H1 (cell line): ENCODE measurements at regions not wholly inside any gene's neighbourhood (a gene's known extent, or its start where the extent isn't known, plus 50 kb on each side); places are given as distances from the start of the nearest gene placed in this dataset.

Experiments
- CTCF ChIA-PET: fragments of 300-600 bp; sonication (Branson Sonifier 250); formaldehyde crosslinking; loops from one replicate; lab custom pipeline; 2021; ENCODE audit not compliant: partially characterized antibody; lab: Charles Lee
- POLR2A ChIA-PET: fragments of 300-600 bp; sonication (Branson Sonifier 250); formaldehyde crosslinking; loops from one replicate; lab custom pipeline; 2021; ENCODE audit warnings: inconsistent platforms; ENCODE audit not compliant: partially characterized antibody; lab: Charles Lee
- DNase-seq, 2 experiments: peaks; one replicate each; pipeline versions ENCODE4 v3.0.0 to v3.0.0-alpha.2; 2010 to 2022; ENCODE audit warnings: low spot score in 2 of 2, low read depth in 1 of 2, mixed read lengths in 1 of 2
- FAIRE-seq: peaks from 2 replicates; lab custom pipeline; 2011; peaks lifted over from hg19 to GRCh38; lab: Jason Lieb, UNC
- H2AFZ ChIP-seq: 2 replicates; pipeline ENCODE4 v1.8.1; 2012; ENCODE audit warnings: low read length, inconsistent platforms
- H2AK5ac ChIP-seq: 2 replicates; pipeline ENCODE4 v1.6.1; 2013; ENCODE audit warnings: low read depth, low read length
- H2BK120ac ChIP-seq: replicated peaks from 2 replicates; pipeline ENCODE3; 2013; ENCODE audit warnings: low read depth, low read length, inconsistent platforms
- H2BK12ac ChIP-seq: 2 replicates; pipeline ENCODE4 v1.6.1; 2013; ENCODE audit warnings: low read depth, low read length
- H2BK15ac ChIP-seq: 2 replicates; pipeline ENCODE4 v1.6.1; 2013; ENCODE audit warnings: low read length
- H2BK20ac ChIP-seq: 2 replicates; pipeline ENCODE4 v1.6.1; 2013; ENCODE audit warnings: low read length
- H2BK5ac ChIP-seq: 2 replicates; pipeline ENCODE4 v1.6.1; 2013; ENCODE audit warnings: low read depth, low read length
- H3K14ac ChIP-seq: 2 replicates; pipeline ENCODE4 v1.6.1; 2013; ENCODE audit warnings: inconsistent platforms; ENCODE audit not compliant: insufficient read length
- H3K18ac ChIP-seq: 2 replicates; pipeline ENCODE4 v1.6.1; 2013; ENCODE audit warnings: low read length; ENCODE audit errors: extremely low read depth
- H3K23ac ChIP-seq: 2 replicates; pipeline ENCODE4 v1.6.1; 2013; ENCODE audit warnings: inconsistent platforms; ENCODE audit not compliant: insufficient read length
- H3K23me2 ChIP-seq: 2 replicates; pipeline ENCODE4 v1.6.1; 2013; ENCODE audit warnings: low read depth, low read length
- H3K27ac ChIP-seq: 2 replicates; pipeline ENCODE4 v1.6.1; 2011; ENCODE audit warnings: low read depth, low read length, inconsistent platforms
- H3K27me3 ChIP-seq, 4 experiments: replicated peaks in 1 of 4; 1 replicate in 1 of 4; 2 replicates in 3 of 4; pipeline versions ENCODE4 v1.6.1 to v1.8.1; 2011 to 2013; ENCODE audit warnings: low read length in 3 of 4, mild to moderate bottlenecking in 3 of 4, inconsistent platforms in 2 of 4, mixed read lengths in 2 of 4, moderate library complexity in 1 of 4; ENCODE audit not compliant: control insufficient read depth in 3 of 4, insufficient read depth in 3 of 4; ENCODE audit errors: extremely low read depth in 1 of 4
- H3K36me3 ChIP-seq, 4 experiments: 2 replicates each; pipeline versions ENCODE4 v1.6.1 to v1.8.1; 2011 to 2013; ENCODE audit warnings: mild to moderate bottlenecking in 4 of 4, low read length in 3 of 4, moderate library complexity in 2 of 4, control low read depth in 1 of 4, inconsistent platforms in 1 of 4; ENCODE audit not compliant: insufficient read depth in 4 of 4, control insufficient read depth in 2 of 4
- H3K4ac ChIP-seq: replicated peaks from 2 replicates; pipeline ENCODE3; 2013; ENCODE audit warnings: low read length, low read depth, mixed read lengths, inconsistent platforms; ENCODE audit not compliant: insufficient read length
- H3K4me1 ChIP-seq, 4 experiments: replicated peaks in 1 of 4; 1 replicate in 1 of 4; 2 replicates in 3 of 4; pipeline versions ENCODE4 v1.6.1 to v1.8.1; 2011 to 2013; ENCODE audit warnings: low read length in 3 of 4, inconsistent platforms in 2 of 4, mixed read lengths in 1 of 4; ENCODE audit not compliant: insufficient read depth in 4 of 4, control insufficient read depth in 3 of 4
- H3K4me2 ChIP-seq, 2 experiments: 2 replicates each; pipeline versions ENCODE4 v1.6.1 to v1.8.1; 2011 to 2013; ENCODE audit warnings: low read depth in 2 of 2, low read length in 2 of 2, control low read depth in 1 of 2, inconsistent platforms in 1 of 2, mild to moderate bottlenecking in 1 of 2; ENCODE audit not compliant: insufficient read depth in 1 of 2
- H3K4me3 ChIP-seq, 4 experiments: fragments of 200-600, 300-600 bp in 1 of 4; sonication (generic), shearing (Covaris generic), sonication (Bioruptor Twin) in 1 of 4; 2 replicates each; pipeline versions ENCODE4 v1.5.1 to v1.8.1; 2011 to 2016; ENCODE audit warnings: low read length in 4 of 4, low read depth in 3 of 4, control low read depth in 2 of 4, inconsistent platforms in 2 of 4, mild to moderate bottlenecking in 2 of 4, mixed read lengths in 1 of 4, moderate library complexity in 1 of 4; ENCODE audit not compliant: insufficient read depth in 2 of 4; ENCODE audit errors: extremely low read depth in 1 of 4
- H3K56ac ChIP-seq: replicated peaks from 2 replicates; pipeline ENCODE3; 2013; ENCODE audit warnings: low read depth, mild to moderate bottlenecking, mixed read lengths, low read length, inconsistent platforms; ENCODE audit not compliant: insufficient read length
- H3K79me1 ChIP-seq: 2 replicates; pipeline ENCODE4 v1.6.1; 2013; ENCODE audit warnings: low read depth, low read length, control low read depth
- H3K79me2 ChIP-seq, 2 experiments: 2 replicates each; pipeline versions ENCODE4 v1.6.1 to v1.8.1; 2012 to 2013; ENCODE audit warnings: low read length in 2 of 2, mild to moderate bottlenecking in 2 of 2, inconsistent platforms in 1 of 2; ENCODE audit not compliant: insufficient read depth in 2 of 2, control insufficient read depth in 1 of 2
- H3K9ac ChIP-seq, 4 experiments: replicated peaks in 1 of 4; 1 replicate in 1 of 4; 2 replicates in 3 of 4; pipeline versions ENCODE4 v1.6.1 to v1.8.1; 2011 to 2013; ENCODE audit warnings: low read depth in 3 of 4, low read length in 3 of 4, control low read depth in 2 of 4, mild to moderate bottlenecking in 2 of 4, moderate library complexity in 2 of 4, inconsistent platforms in 1 of 4; ENCODE audit errors: extremely low read depth in 1 of 4
- H3K9me3 ChIP-seq, 2 experiments: 2 replicates each; pipeline versions ENCODE4 v1.6.1 to v1.8.1; 2012 to 2013; ENCODE audit warnings: mild to moderate bottlenecking in 2 of 2, moderate library complexity in 2 of 2, control low read depth in 1 of 2, inconsistent platforms in 1 of 2, low read depth in 1 of 2, low read length in 1 of 2, mixed read lengths in 1 of 2; ENCODE audit not compliant: insufficient read depth in 2 of 2
- H4K20me1 ChIP-seq, 2 experiments: replicated peaks in 1 of 2; 2 replicates each; pipeline versions ENCODE3 to v1.8.1; 2011 to 2013; ENCODE audit warnings: inconsistent platforms in 2 of 2, low read length in 2 of 2, mild to moderate bottlenecking in 1 of 2; ENCODE audit not compliant: insufficient read depth in 2 of 2, control insufficient read depth in 1 of 2
- H4K5ac ChIP-seq: 2 replicates; pipeline ENCODE4 v1.6.1; 2013; ENCODE audit warnings: low read length, low read depth, mixed read lengths, inconsistent platforms; ENCODE audit not compliant: insufficient read length
- H4K8ac ChIP-seq: 2 replicates; pipeline ENCODE4 v1.8.0; 2013; ENCODE audit warnings: mild to moderate bottlenecking, moderate library complexity, low read length, inconsistent platforms; ENCODE audit not compliant: insufficient read depth; ENCODE audit errors: extremely low read depth
- H4K91ac ChIP-seq: replicated peaks from 2 replicates; pipeline ENCODE3; 2013; ENCODE audit warnings: low read length, mixed read lengths, inconsistent platforms; ENCODE audit not compliant: insufficient read length
- CHD1 ChIP-seq: IDR thresholded peaks from 2 replicates; pipeline ENCODE4 v1.6.1; 2012; ENCODE audit warnings: low read depth, low read length, improper control_type of control experiment
- CTBP2 ChIP-seq: IDR thresholded peaks from 2 replicates; pipeline ENCODE4 v1.7.0; 2011; ENCODE audit warnings: borderline replicate concordance, mild to moderate bottlenecking, moderate library complexity, mixed read lengths, low read length; ENCODE audit not compliant: insufficient read depth, insufficient read length
- CTCF ChIP-seq, 3 experiments: IDR thresholded peaks; 1 replicate in 2 of 3; 2 replicates in 1 of 3; pipeline versions ENCODE4 v1.5.1 to v1.6.1; 2011; ENCODE audit warnings: low read length in 3 of 3, mild to moderate bottlenecking in 3 of 3, inconsistent platforms in 2 of 3, low read depth in 1 of 3, moderate library complexity in 1 of 3; ENCODE audit not compliant: insufficient read depth in 1 of 3; ENCODE audit errors: control extremely low read depth in 1 of 3
- EP300 ChIP-seq, 2 experiments: IDR thresholded peaks; 1 replicate in 1 of 2; 2 replicates in 1 of 2; pipeline ENCODE4 v1.6.1; 2011 to 2012; ENCODE audit warnings: low read depth in 2 of 2, low read length in 2 of 2, mild to moderate bottlenecking in 2 of 2, borderline replicate concordance in 1 of 2, inconsistent platforms in 1 of 2, moderate library complexity in 1 of 2
- POLR2AphosphoS5 ChIP-seq: IDR thresholded peaks from 2 replicates; pipeline ENCODE4 v1.6.1; 2011; ENCODE audit warnings: low read depth, low read length
- SP1 ChIP-seq: IDR thresholded peaks from 2 replicates; pipeline ENCODE4 v1.6.1; 2011; ENCODE audit warnings: low read depth, low read length
- SP4 ChIP-seq: IDR thresholded peaks from 2 replicates; pipeline ENCODE4 v1.6.1; 2012; ENCODE audit warnings: low read length, inconsistent platforms
- TCF12 ChIP-seq: IDR thresholded peaks from 2 replicates; pipeline ENCODE4 v1.6.1; 2011; ENCODE audit warnings: low read depth, mild to moderate bottlenecking, low read length
- ZNF274 ChIP-seq: IDR thresholded peaks from 2 replicates; pipeline ENCODE4 v1.7.0; 2012; ENCODE audit warnings: low read length, borderline replicate concordance; ENCODE audit errors: extremely low read depth
- WGBS, 2 experiments: shearing (Covaris generic) in 1 of 2; methylation state at CpG; one replicate each; pipeline versions ENCODE4 v1.1.6 to v1.1.7; 2013 to 2015; ENCODE audit warnings: low lambda C conversion rate in 2 of 2, mixed read lengths in 2 of 2, inconsistent platforms in 1 of 2, low coverage in 1 of 2, missing lambda C conversion rate in 1 of 2; ENCODE audit not compliant: insufficient replicate concordance in 2 of 2, insufficient coverage in 1 of 2, insufficient read length in 1 of 2; ENCODE audit errors: extremely low coverage in 1 of 2, missing lambda C conversion rate in 1 of 2; 5-methylcytosine and 5-hydroxymethylcytosine counted together

GRCh38 chr2:100207411-100207885 lies 65.1 kb upstream of the AFF3 start:
- WGBS, 2 experiments: 86% methylated on average over 6 of the region's 6 CpGs; no CpG with 5 or more reads in 1 of the 2 experiments

More at GRCh38 chr2:100207411-100207885, 65.1 kb upstream of the AFF3 start:
- Histone ChIP-seq H3K56ac (no peak overlapping the region), H2AK5ac (no peak overlapping the region), H3K4me3 (no peak overlapping the region), H2BK5ac (no peak overlapping the region), H3K27me3 (no peaks in the 10 kb centered on the region), H2AFZ (no peak overlapping the region), H4K91ac (no peak overlapping the region), H3K79me2 (no peaks in the 10 kb centered on the region), H4K8ac (no peak overlapping the region), H3K27ac (no peak overlapping the region), H3K18ac (no peak overlapping the region), H2BK20ac (no peak overlapping the region), H2BK12ac (no peak overlapping the region), H2BK15ac (no peak overlapping the region), H4K5ac (no peak overlapping the region), H3K9me3 (no peaks in the 10 kb centered on the region), H3K4ac (no peak overlapping the region), H2BK120ac (no peak overlapping the region), H3K79me1 (no peaks in the 10 kb centered on the region), H3K23me2 (no peaks in the 10 kb centered on the region), H3K23ac (no peak overlapping the region), H3K4me1 (no peaks in the 10 kb centered on the region), H3K36me3 (no peaks in the 10 kb centered on the region), H4K20me1 (no peaks in the 10 kb centered on the region), H3K4me2 (no peak overlapping the region), H3K9ac (no peak overlapping the region), H3K14ac (no peak overlapping the region)
- TF ChIP-seq ZNF274: no peak
- no peak for TF ChIP-seq EP300 (IDR thresholded peaks at IDR 0.05; ENCODE audit: borderline replicate concordance in 1 of 2, low read depth in 2 of 2, low read length in 2 of 2)
- TF ChIP-seq SP1: no peak
- TF ChIP-seq CTCF (IDR thresholded peaks at IDR 0.05; ENCODE audit: control extremely low read depth in 1 of 3, insufficient read depth in 1 of 3, low read depth in 1 of 3, low read length in 3 of 3): peak in 2 of 3 experiments; percentile 11 to 20; a peak in 2 of 4 replicates
- TF ChIP-seq SP4: no peak
- no peak for TF ChIP-seq CHD1
- no peak for TF ChIP-seq TCF12
- no peak for TF ChIP-seq CTBP2
- TF ChIP-seq POLR2AphosphoS5: no peak
- DNase-seq (no peak), FAIRE-seq (no peak)
- POLR2A ChIA-PET: interaction anchor here (0.7 kb wide), 1 partner anchor 117 kb away, joined by 3 read pairs; no protein-coding TSS in a partner anchor
- CTCF ChIA-PET: interaction anchor here (0.6 to 1.4 kb wide), 5 partner anchors 10 to 29 kb away, joined by 3 to 6 read pairs (median 3); no protein-coding TSS in a partner anchor
